Thyroid gland (tissue), 4 donors: ENCODE measurements at regions not wholly inside any gene's neighbourhood (a gene's known extent, or its start where the extent isn't known, plus 50 kb on each side); places are given as distances from the start of the nearest gene placed in this dataset.

ENCODE experiments used
- CTCF ChIP-seq, 6 experiments: fragments of 200-600 bp in 3 of 6; fragments of 450-650 bp in 3 of 6; sonication (generic) in 3 of 6; IDR thresholded peaks; one replicate each; pipeline ENCODE4 v1.5.1; 2016 to 2019; ENCODE audit warnings: antibody characterized with exemption in 6 of 6, mild to moderate bottlenecking in 2 of 6, inconsistent platforms in 1 of 6, moderate library complexity in 1 of 6
- POLR2A ChIP-seq, 2 donors: fragments of 450-650 bp; IDR thresholded peaks; one replicate each; pipeline ENCODE4 v1.6.1; 2017; ENCODE audit warnings: antibody characterized with exemption in 2 of 2, mild to moderate bottlenecking in 2 of 2, moderate library complexity in 1 of 2

- TF ChIP-seq CTCF (IDR thresholded peaks at IDR 0.05): no peak
- TF ChIP-seq POLR2A (IDR thresholded peaks at IDR 0.05): no peak
These were observed 349.2 kb downstream of the MAFB start for GRCh38 chr20:40339661-40340449.
